Liver (tissue), 3 donors: ENCODE measurements at regions not wholly inside any gene's neighbourhood (a gene's known extent, or its start where the extent isn't known, plus 50 kb on each side); places are given as distances from the start of the nearest gene placed in this dataset.

Experiments
- CTCF ChIP-seq: fragments of 150-350 bp; IDR thresholded peaks from 2 replicates; pipeline ENCODE4 v1.5.1; 2017; ENCODE audit warnings: improper control_type of control experiment, low read depth, low read length; ENCODE audit not compliant: missing input control
- GABPA ChIP-seq, 2 donors: IDR thresholded peaks in 1 of 2; conservative IDR thresholded peaks in 1 of 2; 2 replicates each; pipeline ENCODE4 v1.6.1; 2016; ENCODE audit warnings: antibody characterized with exemption in 2 of 2, mild to moderate bottlenecking in 1 of 2, moderate library complexity in 1 of 2
- JUND ChIP-seq, 2 donors: IDR thresholded peaks; 2 replicates each; pipeline ENCODE4 v1.6.1; 2016; ENCODE audit warnings: antibody characterized with exemption in 2 of 2
- REST ChIP-seq: IDR thresholded peaks from 2 replicates; pipeline ENCODE4 v1.6.1; 2016; ENCODE audit warnings: antibody characterized with exemption, mild to moderate bottlenecking
- RXRA ChIP-seq, 2 donors: IDR thresholded peaks; 2 replicates each; pipeline ENCODE4 v1.6.1; 2017 to 2018; ENCODE audit warnings: antibody characterized with exemption in 2 of 2, mild to moderate bottlenecking in 1 of 2
- YY1 ChIP-seq: IDR thresholded peaks from 2 replicates; pipeline ENCODE4 v1.6.1; 2016; ENCODE audit warnings: antibody characterized with exemption, mild to moderate bottlenecking
- TF ChIP-seq, protein P1 (sequence below): IDR thresholded peaks from 2 replicates; pipeline ENCODE4 v1.6.1; 2016; ENCODE audit warnings: antibody characterized with exemption
- donor health status: healthy.
- donor health status: healthy.

DNA sequence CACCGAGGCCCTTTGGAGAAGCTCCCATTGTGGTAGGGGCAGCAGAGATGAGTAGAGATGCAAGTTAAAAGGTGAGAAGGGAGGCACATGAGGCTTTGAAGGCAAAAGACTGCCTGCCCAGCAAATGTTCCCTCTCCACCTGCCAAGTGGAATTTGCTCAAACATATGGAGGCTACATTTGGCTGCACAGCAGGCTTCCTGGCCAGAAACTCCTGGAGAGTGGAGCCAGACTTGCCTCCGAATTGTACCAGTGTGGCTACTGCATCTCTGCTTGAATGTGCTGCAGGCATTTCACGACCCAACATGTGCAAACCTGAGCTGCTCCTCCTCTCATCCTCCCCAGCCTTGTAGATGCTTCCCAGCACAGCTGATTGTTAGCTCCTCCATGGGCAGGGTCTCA lies 229.2 kb downstream of the ZNF621 start:
- TF ChIP-seq JUND (IDR thresholded peaks at IDR 0.05), result no peak
- no peak for TF ChIP-seq GABPA (IDR thresholded peaks at IDR 0.05 in 1 of 2, conservative IDR thresholded peaks at IDR 0.05 in 1 of 2)
- TF ChIP-seq CTCF, result no peak
- TF ChIP-seq YY1, result no peak
- TF ChIP-seq, protein P1, sequence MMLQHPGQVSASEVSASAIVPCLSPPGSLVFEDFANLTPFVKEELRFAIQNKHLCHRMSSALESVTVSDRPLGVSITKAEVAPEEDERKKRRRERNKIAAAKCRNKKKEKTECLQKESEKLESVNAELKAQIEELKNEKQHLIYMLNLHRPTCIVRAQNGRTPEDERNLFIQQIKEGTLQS, result no peak
- TF ChIP-seq RXRA (IDR thresholded peaks at IDR 0.05), result no peak
- no peak for TF ChIP-seq REST
